Chondrocyte (in vitro differentiated cells): ENCODE measurements at regions not wholly inside any gene's neighbourhood (a gene's known extent, or its start where the extent isn't known, plus 50 kb on each side); places are given as distances from the start of the nearest gene placed in this dataset.

Experiments
- DNase-seq: peaks from one replicate; pipeline ENCODE4 v3.0.0; 2021; ENCODE audit warnings: mixed read lengths, low spot score
- H3K27ac Mint-ChIP-seq: one replicate; pipeline ENCODE4 v1.8.0; 2021; ENCODE audit warnings: mild to moderate bottlenecking, moderate library complexity, mixed read lengths; ENCODE audit not compliant: unreplicated experiment
- H3K27me3 Mint-ChIP-seq: 2 replicates; pipeline ENCODE4 v1.8.0; 2021; ENCODE audit warnings: low read depth, mixed read lengths
- H3K36me3 Mint-ChIP-seq: 2 replicates; pipeline ENCODE4 v1.8.0; 2021; ENCODE audit warnings: low read depth, mixed read lengths
- H3K4me1 Mint-ChIP-seq: 2 replicates; pipeline ENCODE4 v1.8.0; 2021; ENCODE audit warnings: low read depth, mild to moderate bottlenecking, mixed read lengths
- H3K4me3 Mint-ChIP-seq: one replicate; pipeline ENCODE4 v1.8.0; 2021; ENCODE audit warnings: mild to moderate bottlenecking, moderate library complexity, mixed read lengths; ENCODE audit not compliant: unreplicated experiment
- H3K9me3 Mint-ChIP-seq: 2 replicates; pipeline ENCODE4 v1.8.0; 2021; ENCODE audit warnings: low read depth, mixed read lengths
- TF ChIP-seq, protein P1 (sequence below): fragments of 200-600 bp; sonication (generic); IDR thresholded peaks from 2 replicates; pipeline ENCODE4 v1.5.0; 2021; ENCODE audit warnings: antibody characterized with exemption, mild to moderate bottlenecking, moderate library complexity

DNA sequence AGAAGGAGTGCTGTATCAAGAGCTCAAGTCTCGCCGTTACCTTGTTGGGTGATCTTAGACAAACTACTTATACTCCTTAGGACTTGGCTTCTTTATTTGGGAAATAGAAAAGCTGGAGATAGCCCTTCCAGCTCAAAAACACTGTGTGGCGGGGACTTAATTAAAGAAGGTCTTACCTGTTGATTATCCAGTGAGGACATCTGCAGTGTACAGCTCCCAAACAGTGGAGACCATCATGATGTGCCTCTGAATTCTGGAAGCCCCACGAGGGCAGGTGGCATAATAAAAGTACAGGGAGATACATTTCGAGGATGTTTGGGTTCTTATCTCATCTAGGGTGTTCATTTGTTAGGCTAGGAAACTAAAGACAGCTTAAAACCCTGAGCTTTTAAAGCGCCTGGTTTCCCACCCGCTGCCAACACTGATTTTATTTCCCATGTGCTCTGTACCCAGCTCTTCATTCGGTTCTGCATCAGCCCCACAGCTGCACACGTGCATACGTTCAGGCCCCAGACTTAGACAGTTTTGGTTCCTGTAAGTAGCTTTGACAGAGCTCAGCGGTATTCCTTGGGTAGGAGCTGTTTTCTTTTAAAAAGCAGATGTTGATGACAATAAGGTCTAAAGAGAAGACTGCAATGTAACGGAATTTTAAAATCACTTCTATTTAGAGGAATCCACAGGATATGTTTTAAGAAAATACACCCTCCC, 80.5 kb upstream of the SIX2 start:
- no peak for DNase-seq
- Mint-ChIP-seq H3K27ac (no peak overlapping the region), H3K36me3 (no peaks in the 10 kb centered on the region), H3K27me3 (peaks cover 8% of the 10 kb centered on the region), H3K9me3 (no peaks in the 10 kb centered on the region), H3K4me3 (no peak overlapping the region), H3K4me1 (no peaks in the 10 kb centered on the region)
- TF ChIP-seq, protein P1, sequence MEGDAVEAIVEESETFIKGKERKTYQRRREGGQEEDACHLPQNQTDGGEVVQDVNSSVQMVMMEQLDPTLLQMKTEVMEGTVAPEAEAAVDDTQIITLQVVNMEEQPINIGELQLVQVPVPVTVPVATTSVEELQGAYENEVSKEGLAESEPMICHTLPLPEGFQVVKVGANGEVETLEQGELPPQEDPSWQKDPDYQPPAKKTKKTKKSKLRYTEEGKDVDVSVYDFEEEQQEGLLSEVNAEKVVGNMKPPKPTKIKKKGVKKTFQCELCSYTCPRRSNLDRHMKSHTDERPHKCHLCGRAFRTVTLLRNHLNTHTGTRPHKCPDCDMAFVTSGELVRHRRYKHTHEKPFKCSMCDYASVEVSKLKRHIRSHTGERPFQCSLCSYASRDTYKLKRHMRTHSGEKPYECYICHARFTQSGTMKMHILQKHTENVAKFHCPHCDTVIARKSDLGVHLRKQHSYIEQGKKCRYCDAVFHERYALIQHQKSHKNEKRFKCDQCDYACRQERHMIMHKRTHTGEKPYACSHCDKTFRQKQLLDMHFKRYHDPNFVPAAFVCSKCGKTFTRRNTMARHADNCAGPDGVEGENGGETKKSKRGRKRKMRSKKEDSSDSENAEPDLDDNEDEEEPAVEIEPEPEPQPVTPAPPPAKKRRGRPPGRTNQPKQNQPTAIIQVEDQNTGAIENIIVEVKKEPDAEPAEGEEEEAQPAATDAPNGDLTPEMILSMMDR, result no peak

DNA sequence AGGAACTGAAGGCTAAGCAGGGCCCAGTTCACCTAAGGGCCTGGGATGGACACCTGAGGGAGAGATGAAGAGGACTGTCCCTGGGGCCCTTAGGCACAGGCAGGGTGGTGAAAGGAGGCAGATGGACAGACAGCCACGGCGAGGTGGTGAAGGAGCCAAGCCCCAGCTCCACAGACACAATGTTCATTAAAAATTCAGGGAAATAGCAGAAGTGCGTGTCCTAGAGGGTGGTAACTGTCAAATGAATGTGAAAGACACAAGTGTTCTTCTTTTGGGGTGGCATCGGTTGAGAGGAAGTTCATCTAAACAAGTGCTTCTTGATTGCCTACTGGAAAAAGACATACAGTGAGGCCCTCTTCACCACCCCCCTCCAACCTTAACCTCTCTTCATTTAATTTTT, 76.2 kb upstream of the SIX2 start:
- Mint-ChIP-seq H3K9me3 (no peaks in the 10 kb centered on the region), H3K27ac (no peak overlapping the region), H3K27me3 (no peaks in the 10 kb centered on the region), H3K4me3 (no peak overlapping the region), H3K4me1 (no peaks in the 10 kb centered on the region), H3K36me3 (no peaks in the 10 kb centered on the region)
- TF ChIP-seq, protein P1, result no peak
- no peak for DNase-seq

DNA sequence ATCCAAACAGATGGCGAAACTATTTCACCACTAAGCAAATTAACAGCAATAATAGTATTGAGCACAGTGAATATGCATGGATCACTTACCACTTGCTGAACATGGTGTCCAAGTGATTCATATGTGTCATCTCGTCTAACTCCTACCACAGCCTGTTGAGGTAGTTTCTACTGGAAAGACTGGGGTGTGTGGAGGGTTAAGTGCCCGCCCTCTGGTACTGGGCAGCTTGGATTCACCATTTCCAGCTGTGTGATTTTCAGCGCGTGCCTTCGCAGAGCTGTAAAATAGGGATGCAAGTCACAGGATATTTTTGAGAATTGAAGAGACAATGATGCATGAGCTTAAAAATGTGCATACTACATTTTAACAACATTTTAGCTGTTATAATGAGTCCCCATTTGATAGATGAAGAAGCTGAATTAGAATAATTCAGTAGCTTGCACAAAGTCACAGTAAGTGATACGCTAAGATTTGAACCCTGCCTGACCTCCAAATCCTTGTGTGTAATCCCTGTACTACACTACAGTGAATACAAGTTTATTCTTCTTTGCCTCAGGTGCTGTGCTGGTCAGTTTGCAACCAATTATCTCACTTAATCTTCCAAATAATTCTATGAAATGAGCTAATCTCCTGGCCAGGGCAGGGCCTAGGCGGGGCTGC, 75.2 kb upstream of the SIX2 start:
- Mint-ChIP-seq H3K4me3 (no peak overlapping the region), H3K4me1 (no peaks in the 10 kb centered on the region), H3K27me3 (no peaks in the 10 kb centered on the region), H3K9me3 (no peaks in the 10 kb centered on the region), H3K36me3 (no peaks in the 10 kb centered on the region), H3K27ac (no peak overlapping the region)
- DNase-seq, result no peak
- TF ChIP-seq, protein P1, result no peak

DNA sequence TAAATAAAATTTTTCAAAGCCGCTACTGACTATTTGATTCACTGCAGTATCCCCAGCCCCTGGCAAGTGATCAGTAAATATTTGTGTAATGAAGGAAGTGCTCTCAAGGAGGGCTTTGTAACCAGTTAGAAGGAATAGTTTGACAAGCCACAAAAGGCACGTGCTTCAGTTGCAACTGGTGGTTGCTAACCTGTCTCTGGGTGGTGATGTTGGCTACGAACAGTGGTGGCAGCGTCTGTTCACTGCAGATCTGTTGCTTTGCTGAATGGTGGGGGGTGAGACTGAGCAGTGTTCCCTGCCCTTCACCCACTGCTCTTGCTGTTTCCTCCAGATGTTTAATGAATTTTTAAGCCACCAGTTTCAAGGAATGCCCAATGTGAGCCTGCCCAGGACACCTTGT, 73.9 kb upstream of the SIX2 start:
- TF ChIP-seq, protein P1, result peak; percentile 9
- Mint-ChIP-seq H3K36me3 (no peaks in the 10 kb centered on the region), H3K27me3 (no peaks in the 10 kb centered on the region), H3K27ac (no peak overlapping the region), H3K4me3 (no peak overlapping the region), H3K9me3 (no peaks in the 10 kb centered on the region), H3K4me1 (no peaks in the 10 kb centered on the region)
- DNase-seq, result no peak

DNA sequence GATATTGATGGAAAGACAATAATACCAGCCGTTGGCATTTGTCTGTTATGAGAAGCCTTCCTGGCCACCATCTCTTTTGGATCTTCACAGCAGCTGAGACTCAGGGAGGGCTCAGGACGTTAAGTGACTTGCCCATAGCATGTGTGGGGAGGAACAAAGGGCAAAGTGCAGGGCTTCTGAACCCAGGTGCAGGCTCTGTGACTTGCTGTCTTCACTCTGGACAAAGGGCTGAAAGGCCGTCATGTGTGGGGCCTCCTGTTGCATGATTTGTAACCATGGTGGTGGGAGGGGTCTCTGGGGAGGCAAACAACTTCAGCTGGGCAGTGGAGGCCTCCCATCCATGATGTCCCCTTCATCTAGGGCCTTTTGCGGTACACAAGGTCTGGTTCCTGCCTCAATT, 65.5 kb upstream of the SIX2 start:
- Mint-ChIP-seq H3K27ac (no peak overlapping the region), H3K27me3 (no peaks in the 10 kb centered on the region), H3K4me3 (no peak overlapping the region), H3K4me1 (peaks cover 20% of the 10 kb centered on the region), H3K9me3 (no peaks in the 10 kb centered on the region), H3K36me3 (no peaks in the 10 kb centered on the region)
- DNase-seq, result no peak
- TF ChIP-seq, protein P1, result no peak
